ENCODE measurements at regions not wholly inside any gene's neighbourhood (a gene's known extent, or its start where the extent isn't known, plus 50 kb on each side); places are given as distances from the start of the nearest gene placed in this dataset.

GRCh38 chr22:48365386-48365785 lies 1462.3 kb downstream of the BRD1 start:
- no peak overlapping the region for H3K4me3 ChIP-seq (ENCODE audit: low read length)
- no peak for TF ChIP-seq CTCF (IDR thresholded peaks at IDR 0.05; ENCODE audit: insufficient read depth, low read depth, low read length, missing control alignments)
- no peak for DNase-seq (ENCODE audit: low read depth)

- no peak overlapping the region for H3K4me3 ChIP-seq (ENCODE audit: low read length)
- DNase-seq (ENCODE audit: low read depth), result no peak
- no peak for TF ChIP-seq CTCF (IDR thresholded peaks at IDR 0.05; ENCODE audit: insufficient read depth, low read depth, low read length, missing control alignments)
Observed at GRCh38 chr22:48362721-48363404, 1464.8 kb downstream of the BRD1 start.

GRCh38 chr22:48361099-48361639 lies 1466.5 kb downstream of the BRD1 start:
- DNase-seq (ENCODE audit: low read depth), result no peak
- no peak for TF ChIP-seq CTCF (IDR thresholded peaks at IDR 0.05; ENCODE audit: insufficient read depth, low read depth, low read length, missing control alignments)
- no peak overlapping the region for H3K4me3 ChIP-seq (ENCODE audit: low read length)

- no peak overlapping the region for H3K4me3 ChIP-seq (ENCODE audit: low read length)
- no peak for TF ChIP-seq CTCF (IDR thresholded peaks at IDR 0.05; ENCODE audit: insufficient read depth, low read depth, low read length, missing control alignments)
Observed at GRCh38 chr22:48359613-48359965, 1468.1 kb downstream of the BRD1 start.

DNA sequence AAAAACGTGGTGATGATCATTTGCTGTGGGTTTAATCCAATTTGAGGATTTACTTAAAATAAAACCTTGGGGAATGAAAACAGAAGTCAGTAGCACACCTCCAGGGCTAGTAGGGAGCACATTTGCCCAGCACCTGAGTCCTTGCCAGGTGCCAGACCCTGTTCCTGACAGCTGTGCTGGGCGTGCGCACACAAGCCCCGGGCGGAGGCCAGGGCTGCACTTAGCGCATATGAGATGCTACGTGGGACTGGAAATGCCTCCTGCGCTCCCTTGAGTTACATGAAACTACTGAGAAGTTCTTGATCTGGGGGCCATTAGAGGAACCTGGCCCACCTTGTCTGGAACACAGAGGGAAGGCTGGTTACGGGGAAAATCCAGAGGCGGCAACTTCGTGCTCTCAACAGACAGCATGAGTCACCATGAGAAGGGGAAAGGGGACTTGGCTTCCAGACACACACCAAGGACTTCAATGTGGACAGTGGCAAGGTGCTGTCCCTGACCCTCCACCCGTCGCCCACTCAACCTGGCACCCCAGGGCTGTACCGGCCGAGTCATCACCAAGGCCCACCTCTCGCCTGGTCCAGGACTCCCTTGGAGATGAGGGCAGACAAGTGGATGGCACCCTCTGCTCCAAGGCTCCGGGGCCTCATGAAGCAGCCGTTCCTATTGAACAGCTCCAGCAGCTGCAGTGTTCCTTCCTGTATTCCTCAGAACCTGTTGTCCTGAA lies 1468.6 kb downstream of the BRD1 start:
- H3K4me3 ChIP-seq (ENCODE audit: low read length), result no peak overlapping the region
- no peak for DNase-seq (ENCODE audit: low read depth)
- TF ChIP-seq CTCF (IDR thresholded peaks at IDR 0.05; ENCODE audit: insufficient read depth, low read depth, low read length, missing control alignments), result no peak

More at GRCh38 chr22:48359613-48359965, 1468.1 kb downstream of the BRD1 start:
- DNase-seq (ENCODE audit: low read depth), result no peak

DNA sequence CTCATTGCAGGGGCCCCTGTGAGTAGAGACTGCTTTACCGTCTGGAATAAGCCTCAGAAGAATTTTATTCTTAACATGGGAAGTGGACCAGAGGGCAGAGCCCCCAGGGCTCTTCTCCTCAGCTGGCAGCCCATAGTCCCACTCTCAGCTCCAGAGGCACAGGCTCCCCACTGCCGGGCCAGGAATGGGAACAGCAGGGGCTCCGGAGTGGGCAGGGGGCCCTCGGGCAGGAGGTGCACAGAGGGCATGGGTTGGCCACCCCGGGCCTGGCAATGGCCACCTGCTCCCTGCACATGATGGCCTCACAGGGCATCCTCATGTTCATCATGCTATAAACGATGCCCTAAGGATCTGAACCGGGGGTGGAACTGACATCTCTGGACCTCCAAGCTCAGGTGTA lies 1469.7 kb downstream of the BRD1 start:
- H3K4me3 ChIP-seq (ENCODE audit: low read length), result no peak overlapping the region
- TF ChIP-seq CTCF (IDR thresholded peaks at IDR 0.05; ENCODE audit: insufficient read depth, low read depth, low read length, missing control alignments), result no peak
- DNase-seq (ENCODE audit: low read depth), result no peak

All from epithelial cell of esophagus (primary cell).